ENCODE measurements at regions not wholly inside any gene's neighbourhood (a gene's known extent, or its start where the extent isn't known, plus 50 kb on each side); places are given as distances from the start of the nearest gene placed in this dataset.

- Histone ChIP-seq H3K9me3 (ENCODE audit: control insufficient read depth in 2 of 2, insufficient read depth in 1 of 2, low read depth in 1 of 2, low read length in 1 of 2) (no peaks in the 10 kb centered on the region), H3K4me1 (ENCODE audit: control insufficient read depth in 2 of 2, insufficient read depth in 2 of 2, low read length in 1 of 2) (no peaks in the 10 kb centered on the region), H3K36me3 (ENCODE audit: control insufficient read depth in 2 of 2, insufficient read depth in 2 of 2, low read length in 1 of 2) (no peaks in the 10 kb centered on the region), H3K27ac (ENCODE audit: low read depth in 2 of 2, low read length in 1 of 2) (no peak overlapping the region), H3K27me3 (ENCODE audit: control insufficient read depth in 1 of 2, insufficient read depth in 2 of 2, low read length in 2 of 2) (no peaks in the 10 kb centered on the region), H3K4me3 (ENCODE audit: low read depth in 1 of 2, low read length in 2 of 2) (no peak overlapping the region)
- whole genome bisulfite sequencing, 2 donors: 75 to 81% methylated on average over 3 of the region's 3 CpGs
These were observed 196.7 kb upstream of the LNX1 start for GRCh38 chr4:53788011-53788410.

GRCh38 chr4:53786632-53787031, 195.3 kb upstream of the LNX1 start:
- WGBS, 2 donors: 56 to 63% methylated on average over 4 of the region's 4 CpGs
- no peaks in the 10 kb centered on the region for H3K9me3 ChIP-seq (ENCODE audit: control insufficient read depth in 2 of 2, insufficient read depth in 1 of 2, low read depth in 1 of 2, low read length in 1 of 2)
- H3K4me3 ChIP-seq (ENCODE audit: low read depth in 1 of 2, low read length in 2 of 2): no peak overlapping the region
- H3K4me1 ChIP-seq (ENCODE audit: control insufficient read depth in 2 of 2, insufficient read depth in 2 of 2, low read length in 1 of 2): no peaks in the 10 kb centered on the region
- no peaks in the 10 kb centered on the region for H3K36me3 ChIP-seq (ENCODE audit: control insufficient read depth in 2 of 2, insufficient read depth in 2 of 2, low read length in 1 of 2)
- no peaks in the 10 kb centered on the region for H3K27me3 ChIP-seq (ENCODE audit: control insufficient read depth in 1 of 2, insufficient read depth in 2 of 2, low read length in 2 of 2)
- no peak overlapping the region for H3K27ac ChIP-seq (ENCODE audit: low read depth in 2 of 2, low read length in 1 of 2)

- H3K4me1 ChIP-seq (ENCODE audit: control insufficient read depth in 2 of 2, insufficient read depth in 2 of 2, low read length in 1 of 2): no peaks in the 10 kb centered on the region
- no peak overlapping the region for H3K27ac ChIP-seq (ENCODE audit: low read depth in 2 of 2, low read length in 1 of 2)
- no peaks in the 10 kb centered on the region for H3K9me3 ChIP-seq (ENCODE audit: control insufficient read depth in 2 of 2, insufficient read depth in 1 of 2, low read depth in 1 of 2, low read length in 1 of 2)
- WGBS, 2 donors: 77 to 81% methylated on average over 6 of the region's 6 CpGs
- H3K4me3 ChIP-seq (ENCODE audit: low read depth in 1 of 2, low read length in 2 of 2): no peak overlapping the region
- no peaks in the 10 kb centered on the region for H3K27me3 ChIP-seq (ENCODE audit: control insufficient read depth in 1 of 2, insufficient read depth in 2 of 2, low read length in 2 of 2)
- H3K36me3 ChIP-seq (ENCODE audit: control insufficient read depth in 2 of 2, insufficient read depth in 2 of 2, low read length in 1 of 2): no peaks in the 10 kb centered on the region
These were observed 194.7 kb upstream of the LNX1 start for GRCh38 chr4:53785996-53786395.

- no peak overlapping the region for H3K27ac ChIP-seq (ENCODE audit: low read depth in 2 of 2, low read length in 1 of 2)
- H3K36me3 ChIP-seq (ENCODE audit: control insufficient read depth in 2 of 2, insufficient read depth in 2 of 2, low read length in 1 of 2): no peaks in the 10 kb centered on the region
- H3K4me3 ChIP-seq (ENCODE audit: low read depth in 1 of 2, low read length in 2 of 2): no peak overlapping the region
- no peaks in the 10 kb centered on the region for H3K27me3 ChIP-seq (ENCODE audit: control insufficient read depth in 1 of 2, insufficient read depth in 2 of 2, low read length in 2 of 2)
- no peaks in the 10 kb centered on the region for H3K4me1 ChIP-seq (ENCODE audit: control insufficient read depth in 2 of 2, insufficient read depth in 2 of 2, low read length in 1 of 2)
- WGBS, 2 donors: 98% methylated on average over 3 of the region's 3 CpGs
- no peaks in the 10 kb centered on the region for H3K9me3 ChIP-seq (ENCODE audit: control insufficient read depth in 2 of 2, insufficient read depth in 1 of 2, low read depth in 1 of 2, low read length in 1 of 2)
These were observed 192.8 kb upstream of the LNX1 start for GRCh38 chr4:53784112-53784511.

GRCh38 chr4:53783208-53783859, 192.0 kb upstream of the LNX1 start:
- no peaks in the 10 kb centered on the region for H3K36me3 ChIP-seq (ENCODE audit: control insufficient read depth in 2 of 2, insufficient read depth in 2 of 2, low read length in 1 of 2)
- no peaks in the 10 kb centered on the region for H3K27me3 ChIP-seq (ENCODE audit: control insufficient read depth in 1 of 2, insufficient read depth in 2 of 2, low read length in 2 of 2)
- no peak overlapping the region for H3K27ac ChIP-seq (ENCODE audit: low read depth in 2 of 2, low read length in 1 of 2)
- H3K4me1 ChIP-seq (ENCODE audit: control insufficient read depth in 2 of 2, insufficient read depth in 2 of 2, low read length in 1 of 2): no peaks in the 10 kb centered on the region
- no peak overlapping the region for H3K4me3 ChIP-seq (ENCODE audit: low read depth in 1 of 2, low read length in 2 of 2)
- 45 to 80% methylated on average over 1 of the region's 1 CpG for WGBS, 2 donors
- H3K9me3 ChIP-seq (ENCODE audit: control insufficient read depth in 2 of 2, insufficient read depth in 1 of 2, low read depth in 1 of 2, low read length in 1 of 2): no peaks in the 10 kb centered on the region

GRCh38 chr4:53782458-53782845, 191.2 kb upstream of the LNX1 start:
- Histone ChIP-seq H3K4me1 (ENCODE audit: control insufficient read depth in 2 of 2, insufficient read depth in 2 of 2, low read length in 1 of 2) (no peaks in the 10 kb centered on the region), H3K36me3 (ENCODE audit: control insufficient read depth in 2 of 2, insufficient read depth in 2 of 2, low read length in 1 of 2) (no peaks in the 10 kb centered on the region), H3K4me3 (ENCODE audit: low read depth in 1 of 2, low read length in 2 of 2) (no peak overlapping the region), H3K9me3 (ENCODE audit: control insufficient read depth in 2 of 2, insufficient read depth in 1 of 2, low read depth in 1 of 2, low read length in 1 of 2) (no peaks in the 10 kb centered on the region), H3K27ac (ENCODE audit: low read depth in 2 of 2, low read length in 1 of 2) (no peak overlapping the region), H3K27me3 (ENCODE audit: control insufficient read depth in 1 of 2, insufficient read depth in 2 of 2, low read length in 2 of 2) (no peaks in the 10 kb centered on the region)
- 23 to 29% methylated on average over 2 of the region's 2 CpGs for WGBS, 2 donors

GRCh38 chr4:53781629-53782457, 190.6 kb upstream of the LNX1 start:
- Histone ChIP-seq H3K27ac (ENCODE audit: low read depth in 2 of 2, low read length in 1 of 2) (no peak overlapping the region), H3K27me3 (ENCODE audit: control insufficient read depth in 1 of 2, insufficient read depth in 2 of 2, low read length in 2 of 2) (no peaks in the 10 kb centered on the region), H3K4me3 (ENCODE audit: low read depth in 1 of 2, low read length in 2 of 2) (no peak overlapping the region), H3K9me3 (ENCODE audit: control insufficient read depth in 2 of 2, insufficient read depth in 1 of 2, low read depth in 1 of 2, low read length in 1 of 2) (no peaks in the 10 kb centered on the region), H3K4me1 (ENCODE audit: control insufficient read depth in 2 of 2, insufficient read depth in 2 of 2, low read length in 1 of 2) (no peaks in the 10 kb centered on the region), H3K36me3 (ENCODE audit: control insufficient read depth in 2 of 2, insufficient read depth in 2 of 2, low read length in 1 of 2) (no peaks in the 10 kb centered on the region)
- WGBS, 2 donors: 36 to 47% methylated on average over 10 of the region's 10 CpGs

GRCh38 chr4:53780736-53781400, 189.6 kb upstream of the LNX1 start:
- Histone ChIP-seq H3K36me3 (ENCODE audit: control insufficient read depth in 2 of 2, insufficient read depth in 2 of 2, low read length in 1 of 2) (no peaks in the 10 kb centered on the region), H3K27me3 (ENCODE audit: control insufficient read depth in 1 of 2, insufficient read depth in 2 of 2, low read length in 2 of 2) (no peaks in the 10 kb centered on the region), H3K4me3 (ENCODE audit: low read depth in 1 of 2, low read length in 2 of 2) (no peak overlapping the region), H3K4me1 (ENCODE audit: control insufficient read depth in 2 of 2, insufficient read depth in 2 of 2, low read length in 1 of 2) (no peaks in the 10 kb centered on the region), H3K27ac (ENCODE audit: low read depth in 2 of 2, low read length in 1 of 2) (no peak overlapping the region), H3K9me3 (ENCODE audit: control insufficient read depth in 2 of 2, insufficient read depth in 1 of 2, low read depth in 1 of 2, low read length in 1 of 2) (no peaks in the 10 kb centered on the region)
- 89 to 93% methylated on average over 4 of the region's 4 CpGs for WGBS, 2 donors

GRCh38 chr4:53779025-53779424, 187.7 kb upstream of the LNX1 start:
- Histone ChIP-seq H3K4me1 (ENCODE audit: control insufficient read depth in 2 of 2, insufficient read depth in 2 of 2, low read length in 1 of 2) (no peaks in the 10 kb centered on the region), H3K36me3 (ENCODE audit: control insufficient read depth in 2 of 2, insufficient read depth in 2 of 2, low read length in 1 of 2) (no peaks in the 10 kb centered on the region), H3K9me3 (ENCODE audit: control insufficient read depth in 2 of 2, insufficient read depth in 1 of 2, low read depth in 1 of 2, low read length in 1 of 2) (no peaks in the 10 kb centered on the region), H3K27me3 (ENCODE audit: control insufficient read depth in 1 of 2, insufficient read depth in 2 of 2, low read length in 2 of 2) (no peaks in the 10 kb centered on the region), H3K4me3 (ENCODE audit: low read depth in 1 of 2, low read length in 2 of 2) (no peak overlapping the region), H3K27ac (ENCODE audit: low read depth in 2 of 2, low read length in 1 of 2) (no peak overlapping the region)
- 86 to 91% methylated on average over 3 of the region's 3 CpGs for WGBS, 2 donors
